Bone marrow (tissue), 2 donors: ENCODE measurements at regions not wholly inside any gene's neighbourhood (a gene's known extent, or its start where the extent isn't known, plus 50 kb on each side); places are given as distances from the start of the nearest gene placed in this dataset.

ENCODE experiments used
- DNase-seq, 2 donors: peaks; one replicate each; lab custom pipeline; 2025; lab: John Stamatoyannopoulos, UW

DNA sequence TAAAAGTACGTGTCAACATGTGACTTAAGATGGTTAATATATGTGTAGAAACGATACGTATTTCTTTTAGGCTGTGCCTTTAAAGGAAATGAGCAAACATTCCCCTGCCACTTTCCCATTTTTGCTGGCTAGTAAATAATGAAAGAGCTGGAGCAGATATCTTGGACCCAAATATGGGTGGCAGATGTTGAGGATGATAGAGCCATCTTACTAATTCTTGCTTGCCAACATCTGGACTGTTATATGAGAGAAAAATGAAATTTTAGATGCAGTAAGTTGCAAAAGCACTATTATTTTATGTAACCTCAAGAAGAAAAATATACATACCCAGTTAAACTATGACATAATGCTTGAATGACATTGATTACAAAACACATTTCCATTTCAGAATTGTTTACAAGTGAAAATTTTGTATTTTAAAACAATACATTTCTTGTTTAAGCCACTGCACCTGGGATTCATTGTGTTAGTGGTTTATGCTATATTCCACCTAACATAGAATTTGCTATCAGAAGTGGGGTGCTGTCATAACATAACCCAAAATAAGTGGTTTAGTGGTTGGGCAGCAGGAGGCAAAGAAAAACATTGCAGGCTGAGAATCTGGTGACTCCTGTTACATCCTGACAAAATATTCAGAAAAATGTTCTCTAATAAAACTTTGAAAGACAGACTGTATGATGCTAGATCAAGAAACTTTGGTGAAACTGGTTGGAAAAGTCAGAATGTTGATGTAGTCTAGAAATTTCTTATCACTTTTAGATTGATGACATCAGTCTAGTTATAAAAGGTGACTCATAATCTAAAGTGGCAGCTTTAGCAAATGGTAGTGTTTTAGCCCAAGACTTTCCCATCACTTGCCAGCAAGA lies 305.0 kb downstream of the PTEN start:
- no peak for DNase-seq

DNA sequence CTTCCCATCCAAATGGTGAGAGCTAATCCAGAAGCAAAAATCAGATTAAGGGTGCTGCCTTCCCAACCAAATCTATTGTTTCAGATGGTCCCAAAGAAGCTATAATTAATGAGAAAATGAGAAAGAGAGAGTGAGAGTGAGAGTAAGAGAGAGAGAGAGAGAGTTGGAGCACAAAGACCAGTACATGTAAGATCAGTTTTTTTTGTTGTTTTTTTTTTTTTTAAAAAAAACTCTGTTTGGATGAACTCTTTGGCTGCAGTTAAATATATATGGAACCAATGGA lies 305.6 kb downstream of the PTEN start:
- DNase-seq: no peak

DNA sequence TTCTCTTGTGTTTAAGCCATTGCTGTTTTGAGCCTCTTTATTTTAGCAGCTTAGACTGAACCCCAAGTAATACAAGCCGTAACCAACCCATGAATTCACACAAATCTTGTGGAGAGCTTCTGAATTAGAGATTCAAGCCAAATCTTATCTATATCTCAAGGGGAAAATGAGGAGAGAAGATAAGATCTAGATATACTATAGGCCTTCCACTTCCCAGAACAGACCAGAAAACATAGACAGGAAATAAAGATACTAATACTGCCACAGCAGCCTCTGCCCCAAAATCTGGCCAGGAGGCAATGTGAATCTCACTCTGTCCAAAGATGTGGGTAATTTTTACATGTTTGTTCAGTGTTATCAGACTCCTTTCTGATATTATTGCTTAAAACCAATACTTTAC lies 307.2 kb downstream of the PTEN start:
- no peak for DNase-seq

DNA sequence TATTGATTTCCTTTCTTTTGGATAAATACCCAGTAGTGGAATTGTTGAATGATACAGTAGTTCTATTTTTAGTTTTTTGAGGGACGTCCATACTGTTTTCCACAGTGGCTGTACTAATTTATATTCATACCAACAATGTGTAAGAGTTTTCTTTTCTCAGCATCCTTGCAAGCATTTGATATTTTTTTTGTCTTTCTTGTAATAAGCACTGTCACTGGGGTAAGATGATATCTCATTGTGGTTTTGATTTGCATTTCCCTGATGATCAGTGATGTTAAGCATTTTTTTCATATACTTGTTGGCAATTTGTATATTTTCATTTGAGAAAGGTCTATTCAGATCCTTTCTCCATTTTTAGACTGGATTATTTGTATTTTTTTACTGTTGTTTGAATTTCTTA lies 308.7 kb downstream of the PTEN start:
- DNase-seq: no peak

DNA sequence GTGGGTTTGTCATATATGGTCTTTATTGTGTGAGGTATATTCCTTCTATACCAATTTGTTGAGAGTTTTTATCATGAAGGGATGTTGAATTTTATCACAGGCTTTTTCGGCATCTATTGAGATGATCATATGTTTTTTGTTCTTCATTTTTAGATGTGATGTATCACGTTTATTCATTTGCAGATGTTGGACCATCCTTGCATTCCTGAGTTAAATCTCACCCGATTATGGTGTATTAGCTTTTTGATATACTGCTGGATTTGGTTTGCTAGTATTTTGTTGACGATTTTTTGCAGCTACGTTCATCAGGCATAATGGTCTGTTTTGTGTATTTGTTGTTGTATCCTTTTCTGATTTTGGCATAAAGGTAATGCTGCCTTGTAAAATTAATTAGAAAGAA lies 311.0 kb downstream of the PTEN start:
- DNase-seq: no peak

DNA sequence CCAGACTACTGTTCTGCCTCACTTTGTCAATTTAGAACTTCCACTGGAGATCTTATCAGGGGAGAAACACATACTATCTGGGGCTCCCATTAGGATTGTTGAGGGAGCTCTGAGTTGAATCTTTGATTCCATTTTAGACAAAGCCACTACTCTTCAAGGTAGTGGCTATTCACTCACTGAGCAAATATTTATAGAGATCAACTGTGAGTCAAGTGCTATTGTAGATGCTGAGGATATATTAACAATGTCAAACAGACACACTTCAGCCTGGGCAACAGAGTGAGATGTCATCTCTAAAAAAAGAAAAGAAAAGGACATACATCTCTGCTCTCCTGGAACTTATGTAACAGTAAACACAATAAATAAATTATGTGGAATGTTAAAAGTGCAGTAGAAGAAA lies 315.3 kb downstream of the PTEN start:
- DNase-seq: no peak

DNA sequence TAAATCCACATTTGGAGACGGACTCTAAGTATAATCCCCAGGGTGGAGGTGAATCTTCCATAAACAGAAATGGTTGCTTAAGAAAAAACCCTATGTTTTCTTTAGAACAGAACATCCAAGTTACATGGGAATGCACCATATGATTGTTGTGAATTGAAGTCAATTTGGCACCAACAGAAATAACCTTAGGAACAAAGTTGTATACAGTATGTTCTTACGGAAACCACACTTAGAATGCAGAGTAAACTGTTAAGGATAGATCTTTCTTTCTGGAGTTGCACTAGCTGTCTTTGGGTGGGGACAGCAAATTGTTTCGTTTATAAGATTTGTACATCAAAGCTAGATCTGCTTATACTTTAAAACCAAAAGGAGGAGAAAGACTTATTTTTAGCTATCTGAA lies 316.4 kb downstream of the PTEN start:
- no peak for DNase-seq

DNA sequence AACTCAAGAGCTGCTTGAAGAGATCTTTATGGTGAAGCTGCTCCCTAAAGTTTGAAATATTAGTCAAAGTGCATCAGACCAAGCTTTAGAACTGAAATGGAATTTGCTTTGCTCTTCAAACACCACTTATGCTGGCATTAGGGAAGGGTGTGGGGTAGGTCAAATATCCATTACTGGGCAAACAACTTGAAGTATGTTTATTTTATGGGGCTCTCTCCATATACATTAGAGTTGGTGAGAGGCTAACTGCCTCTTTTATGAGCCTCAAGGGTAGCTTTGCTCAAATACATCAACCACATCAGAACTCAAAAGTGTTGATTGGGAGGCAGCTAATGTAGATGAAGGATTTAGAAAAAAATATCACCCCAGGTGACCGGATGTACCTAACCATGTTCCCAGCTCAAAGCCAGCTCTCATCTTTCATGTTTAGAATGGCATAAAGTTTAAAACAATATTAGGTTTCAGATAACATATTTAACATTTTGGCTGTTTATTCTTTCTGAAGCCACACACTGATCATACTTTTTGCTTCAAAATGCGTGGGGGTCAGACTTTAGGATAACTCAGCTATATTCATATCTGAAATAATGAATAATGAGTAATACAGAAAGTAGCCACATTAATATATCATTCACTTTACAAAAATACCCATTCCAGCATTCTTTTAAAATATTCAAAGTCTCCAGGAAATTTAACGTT lies 318.6 kb downstream of the PTEN start:
- no peak for DNase-seq

DNA sequence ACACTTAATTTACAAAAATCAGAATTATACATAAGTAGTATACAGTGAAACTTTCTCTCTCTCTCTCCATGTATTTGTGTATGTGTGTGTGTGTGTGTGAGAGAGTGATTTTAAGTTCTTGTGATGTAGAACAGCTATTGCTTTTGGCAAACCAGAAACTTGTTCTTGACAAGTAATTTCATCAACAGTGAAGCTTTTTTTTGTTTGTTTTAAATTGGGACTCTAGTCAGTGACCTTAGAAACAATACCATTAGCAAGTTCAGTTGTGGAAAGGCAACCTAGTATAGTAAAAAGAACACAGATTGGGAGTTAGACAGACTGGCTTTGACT lies 319.1 kb downstream of the PTEN start:
- no peak for DNase-seq

DNA sequence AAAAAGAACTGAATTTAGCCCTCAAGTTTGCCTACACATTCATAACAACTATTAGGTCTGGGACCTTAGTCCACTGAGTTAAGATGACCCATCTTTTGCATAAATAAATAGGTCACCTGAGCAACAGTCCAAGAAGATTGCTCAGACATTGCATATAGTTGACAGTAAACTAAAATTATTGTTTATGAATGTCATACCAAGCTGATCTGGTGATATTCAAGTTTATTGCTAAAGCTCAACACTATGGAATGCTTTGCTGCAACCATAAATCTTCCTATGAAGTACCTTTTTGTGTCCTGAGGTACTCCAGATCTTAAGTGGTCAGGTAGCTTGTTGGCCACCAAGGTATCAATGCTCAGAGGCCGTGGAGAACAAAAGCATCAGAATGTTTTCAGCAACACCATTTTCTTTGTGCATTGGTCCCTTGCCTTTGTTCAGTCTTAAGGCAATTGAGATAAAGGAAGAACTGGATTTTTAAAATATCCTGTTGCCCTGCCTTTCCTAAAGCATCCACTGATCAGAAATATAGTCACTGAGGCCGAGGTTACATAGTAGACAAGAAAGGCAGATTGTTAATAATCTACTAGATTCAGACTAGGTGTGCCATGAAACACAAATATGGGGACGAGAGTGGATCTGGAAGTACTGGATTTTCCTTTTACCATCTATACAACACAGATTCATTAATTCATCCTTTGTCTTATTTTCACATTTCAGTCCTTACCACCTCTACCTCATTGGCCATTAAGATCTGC lies 321.3 kb downstream of the PTEN start:
- DNase-seq: no peak

DNA sequence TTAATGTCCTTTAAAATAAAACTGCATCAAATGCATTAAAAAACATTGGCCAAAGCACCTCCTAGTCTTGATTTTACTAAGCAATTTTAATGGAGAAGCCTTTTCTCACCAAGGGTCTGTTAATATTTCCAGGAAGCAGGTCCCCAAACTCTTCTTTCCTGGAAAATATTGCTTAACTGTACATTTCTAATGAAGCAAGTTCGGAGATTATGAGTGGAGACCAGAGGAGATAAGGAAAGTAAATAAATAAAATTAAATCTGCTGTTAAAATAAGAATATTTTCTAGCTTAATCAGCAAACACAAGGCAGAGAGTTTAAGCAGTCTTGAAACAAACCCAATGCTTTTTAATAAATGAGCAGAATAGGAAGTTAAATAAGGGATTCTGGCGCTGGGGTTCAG lies 322.4 kb downstream of the PTEN start:
- no peak for DNase-seq

DNA sequence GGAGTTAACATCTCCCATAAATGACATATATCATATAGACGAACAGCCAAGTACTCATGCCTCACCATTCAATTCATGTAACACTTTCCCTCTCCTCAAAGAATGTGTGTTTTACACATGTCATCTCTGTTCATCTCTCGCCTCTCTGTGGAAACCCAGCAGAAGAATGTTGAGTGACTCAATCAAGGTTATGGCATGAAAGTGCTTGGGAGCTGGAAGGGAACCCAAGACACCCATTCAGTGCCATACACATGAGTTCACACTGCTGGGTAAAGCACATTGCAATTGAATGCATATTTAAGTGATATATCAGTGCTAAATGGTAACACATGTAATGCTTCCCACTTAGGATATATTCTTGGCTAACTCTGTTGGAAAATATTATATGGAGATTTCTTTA lies 322.9 kb downstream of the PTEN start:
- no peak for DNase-seq

DNA sequence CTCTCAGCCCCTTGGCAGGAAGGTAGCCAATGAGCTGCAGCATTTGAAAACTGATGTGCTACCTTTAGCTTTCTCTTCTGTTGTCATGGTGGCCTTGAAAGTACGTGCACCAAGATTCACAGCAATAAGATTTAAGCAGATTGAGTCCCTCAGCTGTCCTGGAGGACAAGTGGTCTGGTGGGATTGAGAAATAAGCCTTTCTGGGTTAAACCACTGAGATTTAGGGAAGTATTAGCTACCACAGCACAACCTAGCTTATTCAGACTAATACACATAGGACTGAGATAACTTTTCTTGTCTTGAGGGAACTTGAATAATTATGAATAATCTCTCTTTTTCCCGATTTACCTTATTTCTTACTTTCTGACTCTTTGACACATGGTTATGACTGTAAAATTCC lies 324.0 kb downstream of the PTEN start:
- DNase-seq: no peak

DNA sequence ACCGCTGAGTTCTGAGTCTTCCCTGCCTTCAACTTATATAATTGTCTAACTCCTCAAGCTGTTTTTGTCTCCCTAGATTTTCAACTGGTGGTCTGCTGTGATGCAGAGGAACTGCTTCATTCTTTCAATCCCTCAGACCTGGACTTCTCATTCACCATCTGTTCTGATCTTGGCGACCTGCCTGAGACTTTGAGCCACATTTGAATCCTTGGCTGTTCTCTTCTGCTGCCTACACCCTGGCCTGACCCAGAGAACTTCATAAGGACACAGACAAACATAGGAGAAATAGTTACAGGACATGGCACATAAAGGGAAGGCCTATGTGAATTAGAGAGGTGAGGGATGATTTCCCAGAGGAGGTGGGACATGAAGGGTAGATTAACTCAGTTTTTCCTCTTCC lies 326.7 kb downstream of the PTEN start:
- DNase-seq: no peak

DNA sequence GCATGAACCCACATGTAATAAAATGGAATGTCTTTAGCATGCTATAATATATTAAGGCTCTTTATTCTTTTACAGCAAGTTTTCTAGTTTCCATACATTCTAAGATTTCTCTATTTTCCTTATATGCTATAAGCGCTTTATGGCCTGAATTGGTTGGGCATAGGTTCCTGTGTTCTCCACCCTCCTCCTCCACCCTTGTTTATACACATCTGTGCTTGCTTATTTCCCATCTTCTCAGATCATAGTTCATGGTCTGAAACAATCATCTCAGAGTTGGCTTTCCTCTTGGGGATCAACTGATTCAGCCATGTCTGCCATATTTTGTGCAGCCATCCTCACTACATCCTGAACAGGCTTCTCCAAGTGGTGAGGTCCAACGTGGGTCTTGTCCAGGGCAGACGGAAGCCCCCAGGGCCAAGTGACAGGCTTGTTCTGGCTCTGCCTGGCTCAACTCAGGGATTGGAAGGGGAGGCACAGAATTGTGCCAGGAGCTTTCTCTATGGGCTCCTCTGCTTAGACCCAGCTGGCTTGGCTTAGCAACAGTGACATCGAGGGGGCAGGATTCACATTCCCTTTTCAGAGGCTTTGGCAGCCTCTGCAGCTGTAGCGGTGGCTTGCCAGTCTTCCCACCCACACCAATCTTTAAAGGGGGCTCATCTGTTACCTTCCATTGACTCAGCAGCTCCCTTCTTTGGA lies 327.3 kb downstream of the PTEN start:
- DNase-seq: no peak

DNA sequence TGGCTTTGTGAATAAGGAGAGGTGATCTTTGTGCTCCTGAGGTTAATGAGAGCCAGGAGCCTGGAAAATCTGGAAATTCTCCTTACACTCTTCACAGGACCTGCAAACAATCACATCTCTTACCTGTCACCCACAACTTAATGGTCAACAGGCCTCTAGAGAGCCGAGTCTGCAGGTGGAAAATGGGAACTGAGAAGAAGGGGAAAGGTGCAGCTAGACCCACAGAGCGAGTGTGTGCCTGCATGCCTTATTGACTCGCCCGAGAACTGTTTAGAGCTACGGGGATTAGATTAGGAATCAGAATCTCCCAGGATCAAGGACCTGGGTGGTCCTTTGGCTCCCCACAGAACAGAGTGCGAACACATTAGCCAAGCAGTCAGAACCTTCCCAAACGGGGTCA lies 329.6 kb downstream of the PTEN start:
- DNase-seq: no peak

DNA sequence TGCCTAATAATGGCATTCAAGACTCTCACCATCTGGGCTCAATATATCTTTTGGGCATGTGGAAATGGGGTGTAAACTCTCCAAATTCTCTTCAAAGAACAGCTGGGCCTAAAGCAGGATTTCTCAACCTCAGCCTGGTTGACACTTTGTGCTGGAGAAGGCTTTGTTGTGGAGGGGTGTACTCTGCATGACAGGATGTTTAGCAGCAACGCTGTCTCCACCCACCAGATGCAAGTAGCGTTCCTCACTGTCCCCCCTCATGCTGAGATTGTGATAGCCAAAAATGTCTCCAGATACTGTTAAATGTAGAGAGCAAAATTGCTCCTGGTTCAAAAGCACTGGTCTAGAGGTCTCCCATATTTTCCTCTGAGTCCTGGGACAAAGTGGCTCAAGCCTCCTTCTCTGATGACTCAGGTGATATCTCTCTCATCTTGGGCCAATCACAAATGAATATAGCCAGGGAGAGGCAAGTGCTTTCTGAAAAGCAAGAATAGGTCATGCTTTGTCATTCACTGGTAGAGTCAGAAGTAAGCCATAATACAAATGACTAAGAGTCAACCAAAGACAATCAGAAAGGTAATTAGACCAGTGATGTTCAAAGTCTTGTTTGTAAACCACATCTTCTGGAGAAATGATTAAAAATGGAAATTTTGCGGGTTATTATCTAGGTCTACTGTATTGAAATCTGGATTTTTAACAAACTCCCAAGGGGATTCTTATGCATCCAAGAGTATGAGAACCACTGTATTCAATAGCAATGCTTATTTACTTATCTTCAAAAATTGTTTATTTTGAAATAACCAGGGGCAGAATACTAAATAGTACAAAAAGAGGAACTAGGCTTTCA lies 330.8 kb downstream of the PTEN start:
- DNase-seq: no peak

DNA sequence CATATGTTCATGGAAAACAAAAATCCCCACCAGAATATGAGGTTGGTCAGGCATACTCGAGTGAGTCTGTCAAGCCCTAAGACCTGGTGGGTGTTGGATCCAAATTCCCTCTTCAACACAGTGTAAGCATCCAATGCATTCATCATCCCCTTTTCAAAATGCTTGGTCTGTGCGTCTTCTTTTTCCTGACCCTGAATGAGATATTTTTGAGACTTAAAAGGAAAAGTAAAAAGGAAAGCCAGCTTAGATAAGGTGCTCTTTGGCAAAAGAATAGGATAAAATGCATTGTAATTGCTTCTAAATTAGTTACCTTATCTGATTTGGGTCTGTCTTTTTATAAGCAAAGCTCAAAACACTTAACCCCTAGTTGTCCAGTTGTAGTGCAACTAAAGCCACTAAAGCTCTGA lies 331.5 kb downstream of the PTEN start:
- no peak for DNase-seq

DNA sequence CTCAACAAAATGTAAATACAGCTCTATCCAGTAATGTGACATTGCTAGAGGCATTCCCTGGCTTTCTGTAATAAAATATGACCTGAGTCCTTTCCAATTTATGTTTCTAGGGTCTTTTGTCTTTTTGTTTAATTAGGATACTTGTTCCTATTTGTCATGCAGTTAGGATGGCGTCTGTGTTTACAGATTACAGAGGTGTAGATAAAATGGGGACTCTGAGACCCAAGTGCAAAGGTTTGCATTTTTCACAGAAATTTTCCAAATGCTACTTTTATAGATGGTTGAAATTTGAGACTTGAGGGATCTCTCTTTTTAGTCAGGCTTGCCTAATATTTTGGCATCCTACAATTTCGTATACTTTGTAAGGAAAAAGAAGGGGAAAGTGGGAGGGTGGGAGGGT lies 332.4 kb downstream of the PTEN start:
- no peak for DNase-seq

DNA sequence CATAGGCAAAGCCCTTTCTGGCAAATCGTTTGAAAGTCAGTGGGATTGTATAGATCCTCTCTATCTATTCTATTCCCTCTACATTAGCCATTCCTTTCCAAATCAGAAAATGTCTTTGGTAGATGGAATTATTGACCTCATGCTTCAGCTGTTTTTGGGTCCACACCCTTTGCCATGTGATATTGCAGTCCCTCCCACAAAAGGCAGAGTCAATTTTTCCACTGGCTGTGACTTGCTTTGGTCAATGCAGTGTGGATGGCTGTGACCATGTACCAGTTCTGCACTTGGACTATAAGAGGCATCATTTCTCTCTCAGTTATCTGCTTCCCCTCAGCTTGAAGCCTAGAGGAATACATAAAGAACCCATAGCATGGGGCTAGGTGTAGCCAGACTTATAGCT lies 332.9 kb downstream of the PTEN start:
- no peak for DNase-seq

DNA sequence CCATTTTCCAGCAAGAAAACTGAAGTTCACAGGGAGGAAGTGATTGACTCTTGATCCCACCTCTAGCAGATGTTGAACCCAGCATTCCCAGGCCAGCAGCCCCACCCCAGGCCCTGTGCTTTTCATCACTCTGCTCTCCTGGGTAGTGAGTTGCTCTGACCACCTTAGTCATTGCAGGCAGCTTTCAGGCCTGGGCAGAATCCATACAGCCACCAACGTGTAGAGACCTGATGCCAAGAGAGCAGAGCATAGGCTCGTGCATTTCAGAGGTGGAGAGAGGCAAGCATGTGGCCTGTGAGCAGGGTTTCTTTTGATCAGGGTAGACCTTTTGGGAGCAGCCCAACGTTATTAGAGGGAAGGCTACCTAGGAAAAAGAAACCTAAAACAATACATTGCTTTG lies 334.6 kb downstream of the PTEN start:
- DNase-seq: no peak
